Activated CD8-positive, alpha-beta T cell treated with anti-CD3 and anti-CD28 coated beads, Interleukin-2, amount 10 ng/mL, durations not matched to agents 7 days and 5 days (primary cell): ENCODE measurements at regions not wholly inside any gene's neighbourhood (a gene's known extent, or its start where the extent isn't known, plus 50 kb on each side); places are given as distances from the start of the nearest gene placed in this dataset.
"Not testable (repeated sequence)": the region's sequence is repeated elsewhere in the genome, so short reads cannot be mapped to it uniquely, and the experiment has no call there.

Experiments used
- ATAC-seq: fragments of 150-1000 bp; cut with Tn5 transposase; one replicate; pipeline ENCODE4 v1.10.0; 2021; ENCODE audit warnings: moderate library complexity
- CTCF ChIA-PET: fragments of 350-600 bp; sonication (Branson Sonifier 250); formaldehyde crosslinking; loops from one replicate; lab custom pipeline; 2021; ENCODE audit warnings: antibody characterized with exemption; lab: Charles Lee
- POLR2A ChIA-PET: fragments of 350-600 bp; sonication (Branson Sonifier 250); formaldehyde crosslinking; loops from one replicate; lab custom pipeline; 2021; ENCODE audit warnings: antibody characterized with exemption; lab: Charles Lee
- DNase-seq: peaks from one replicate; pipeline ENCODE4 v3.0.0-alpha.2; 2020
- H3K27ac Mint-ChIP-seq: one replicate; pipeline ENCODE4 v1.8.0; 2021; ENCODE audit warnings: mild to moderate bottlenecking, mixed read lengths
- H3K27me3 Mint-ChIP-seq: one replicate; pipeline ENCODE4 v1.8.0; 2021; ENCODE audit warnings: low read depth, mixed read lengths
- H3K36me3 Mint-ChIP-seq: one replicate; pipeline ENCODE4 v1.8.0; 2021; ENCODE audit warnings: low read depth, mixed read lengths
- H3K4me1 Mint-ChIP-seq: one replicate; pipeline ENCODE4 v1.8.0; 2021; ENCODE audit warnings: low read depth, mixed read lengths
- H3K4me3 Mint-ChIP-seq: one replicate; pipeline ENCODE4 v1.8.0; 2021; ENCODE audit warnings: mild to moderate bottlenecking, mixed read lengths
- H3K9me3 Mint-ChIP-seq: one replicate; pipeline ENCODE4 v1.8.0; 2022; ENCODE audit warnings: mixed read lengths; ENCODE audit not compliant: insufficient read depth

GRCh38 chr6:15912505-15913400 is 216.1 kb upstream of the MYLIP start:
- no peaks in the 10 kb centered on the region for H3K4me1 Mint-ChIP-seq
- no peaks in the 10 kb centered on the region for H3K36me3 Mint-ChIP-seq
- H3K27ac Mint-ChIP-seq: no peak overlapping the region
- ChIA-PET CTCF (no interaction called here), POLR2A (no interaction called here)
- no peaks in the 10 kb centered on the region for H3K9me3 Mint-ChIP-seq
- DNase-seq (no peak), ATAC-seq (no peak)
- no peak overlapping the region for H3K4me3 Mint-ChIP-seq
- no peaks in the 10 kb centered on the region for H3K27me3 Mint-ChIP-seq

GRCh38 chr6:15911753-15912504 is 217.0 kb upstream of the MYLIP start:
- ATAC-seq (no peak), DNase-seq (no peak)
- H3K4me3 Mint-ChIP-seq: no peak overlapping the region
- no peaks in the 10 kb centered on the region for H3K36me3 Mint-ChIP-seq
- no peaks in the 10 kb centered on the region for H3K27me3 Mint-ChIP-seq
- no peak overlapping the region for H3K27ac Mint-ChIP-seq
- ChIA-PET CTCF (no interaction called here), POLR2A (no interaction called here)
- no peaks in the 10 kb centered on the region for H3K4me1 Mint-ChIP-seq
- H3K9me3 Mint-ChIP-seq: no peaks in the 10 kb centered on the region

GRCh38 chr6:15909290-15910070 is 219.4 kb upstream of the MYLIP start:
- Mint-ChIP-seq H3K4me1 (no peaks in the 10 kb centered on the region), H3K9me3 (no peaks in the 10 kb centered on the region), H3K4me3 (no peak overlapping the region), H3K27me3 (no peaks in the 10 kb centered on the region), H3K27ac (no peak overlapping the region), H3K36me3 (no peaks in the 10 kb centered on the region)
- POLR2A ChIA-PET: no interaction called here
- DNase-seq (no peak), ATAC-seq (no peak)
- CTCF ChIA-PET: interaction anchor here (1.3 kb wide), 1 partner anchor 15 kb away, joined by 3 read pairs; no protein-coding TSS in a partner anchor

GRCh38 chr6:15908871-15909270 is 220.0 kb upstream of the MYLIP start:
- DNase-seq: no peak
- no peak for ATAC-seq
- Mint-ChIP-seq H3K4me1 (no peaks in the 10 kb centered on the region), H3K9me3 (no peaks in the 10 kb centered on the region), H3K4me3 (no peak overlapping the region), H3K36me3 (no peaks in the 10 kb centered on the region), H3K27ac (no peak overlapping the region), H3K27me3 (no peaks in the 10 kb centered on the region)
- ChIA-PET CTCF (interaction anchor here (1.3 kb wide), 1 partner anchor 15 kb away, joined by 3 read pairs; no protein-coding TSS in a partner anchor), POLR2A (no interaction called here)

GRCh38 chr6:15907914-15908518 is 220.9 kb upstream of the MYLIP start:
- Mint-ChIP-seq H3K9me3 (no peaks in the 10 kb centered on the region), H3K27ac (no peak overlapping the region), H3K36me3 (no peaks in the 10 kb centered on the region), H3K4me1 (no peaks in the 10 kb centered on the region), H3K4me3 (no peak overlapping the region), H3K27me3 (no peaks in the 10 kb centered on the region)
- ChIA-PET POLR2A (no interaction called here), CTCF (interaction anchor here (1.4 kb wide), 1 partner anchor 14 kb away, joined by 4 read pairs; no protein-coding TSS in a partner anchor)
- DNase-seq (no peak), ATAC-seq (no peak)

- ATAC-seq, H3K9me3 Mint-ChIP-seq, H3K27me3 Mint-ChIP-seq, POLR2A ChIA-PET, H3K27ac Mint-ChIP-seq, H3K36me3 Mint-ChIP-seq, DNase-seq, H3K4me3 Mint-ChIP-seq, H3K4me1 Mint-ChIP-seq: not testable (repeated sequence)
- CTCF ChIA-PET: interaction anchor here (1.4 kb wide), 1 partner anchor 14 kb away, joined by 4 read pairs; no protein-coding TSS in a partner anchor
These were observed 221.5 kb upstream of the MYLIP start for GRCh38 chr6:15907220-15907913.

GRCh38 chr6:15906420-15907016 is 222.4 kb upstream of the MYLIP start:
- no peak overlapping the region for H3K27ac Mint-ChIP-seq
- H3K4me1 Mint-ChIP-seq: peaks cover 3% of the 10 kb centered on the region
- ChIA-PET POLR2A (interaction anchor here (0.9 kb wide), 1 partner anchor 332 kb away, joined by 3 read pairs; the partner anchor contains the start of gene GMPR), CTCF (interaction anchor here (1.0 to 1.4 kb wide), 2 partner anchors 13 kb away, joined by 3 to 4 read pairs; no protein-coding TSS in a partner anchor)
- no peaks in the 10 kb centered on the region for H3K9me3 Mint-ChIP-seq
- no peaks in the 10 kb centered on the region for H3K36me3 Mint-ChIP-seq
- no peaks in the 10 kb centered on the region for H3K27me3 Mint-ChIP-seq
- ATAC-seq (no peak), DNase-seq (no peak)
- no peak overlapping the region for H3K4me3 Mint-ChIP-seq

- CTCF ChIA-PET: interaction anchor here (1.0 kb wide), 1 partner anchor 12 kb away, joined by 3 read pairs; no protein-coding TSS in a partner anchor
- H3K9me3 Mint-ChIP-seq: no peaks in the 10 kb centered on the region
- H3K27me3 Mint-ChIP-seq: no peaks in the 10 kb centered on the region
- peaks cover 7% of the 10 kb centered on the region for H3K4me1 Mint-ChIP-seq
- no peaks in the 10 kb centered on the region for H3K36me3 Mint-ChIP-seq
- ATAC-seq: no peak
- H3K27ac Mint-ChIP-seq: no peak overlapping the region
- POLR2A ChIA-PET: interaction anchor here (0.9 kb wide), 1 partner anchor 333 kb away, joined by 3 read pairs; the partner anchor contains the start of gene GMPR
- H3K4me3 Mint-ChIP-seq: no peak overlapping the region
- no peak for DNase-seq
These were observed 223.1 kb upstream of the MYLIP start for GRCh38 chr6:15905488-15906419.

- no peak for ATAC-seq
- DNase-seq: no peak
- POLR2A ChIA-PET: no interaction called here
- CTCF ChIA-PET: interaction anchor here (1.2 kb wide), 1 partner anchor 11 kb away, joined by 3 read pairs; no protein-coding TSS in a partner anchor
- Mint-ChIP-seq H3K36me3 (no peaks in the 10 kb centered on the region), H3K27me3 (no peaks in the 10 kb centered on the region), H3K9me3 (no peaks in the 10 kb centered on the region), H3K4me1 (peaks cover 7% of the 10 kb centered on the region), H3K4me3 (no peak overlapping the region), H3K27ac (no peak overlapping the region)
These were observed 224.1 kb upstream of the MYLIP start for GRCh38 chr6:15904651-15905376.
